ENCODE measurements at regions not wholly inside any gene's neighbourhood (a gene's known extent, or its start where the extent isn't known, plus 50 kb on each side); places are given as distances from the start of the nearest gene placed in this dataset.
"Not testable (repeated sequence)": the region's sequence is repeated elsewhere in the genome, so short reads cannot be mapped to it uniquely, and the experiment has no call there.

DNA sequence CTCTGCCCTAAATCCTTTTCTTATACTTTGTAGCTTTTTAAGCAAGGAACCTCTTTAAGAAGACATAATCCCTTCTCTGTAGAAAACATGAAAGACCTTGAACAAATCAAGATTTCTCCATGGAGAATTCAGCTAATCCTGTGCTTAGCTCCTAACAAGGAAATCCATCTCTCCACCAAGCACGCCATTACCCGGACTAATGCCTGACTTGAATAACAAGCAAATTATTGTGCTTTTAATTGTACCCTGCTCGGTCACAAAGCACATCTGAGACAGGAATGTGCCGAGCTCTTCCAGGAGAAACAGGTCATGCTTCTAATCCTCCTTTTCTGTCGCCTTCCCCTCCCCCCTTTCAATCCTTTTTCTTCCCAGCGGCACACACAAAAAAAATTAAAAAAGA, 141.3 kb downstream of the PSAT1 start:
- peak in 9 of 56 donors; percentile 3 to 42 (median 11) for DNase-seq

GRCh38 chr9:78438780-78439179, 141.9 kb downstream of the PSAT1 start:
- DNase-seq = no peak

- DNase-seq = peak; percentile 25 to 92 (median 74)
Observed at GRCh38 chr9:78439190-78439865, 142.4 kb downstream of the PSAT1 start.

- DNase-seq = peak in 2 of 56 donors; percentile 6 to 15
Observed at GRCh38 chr9:78439866-78440830, 143.2 kb downstream of the PSAT1 start.

DNA sequence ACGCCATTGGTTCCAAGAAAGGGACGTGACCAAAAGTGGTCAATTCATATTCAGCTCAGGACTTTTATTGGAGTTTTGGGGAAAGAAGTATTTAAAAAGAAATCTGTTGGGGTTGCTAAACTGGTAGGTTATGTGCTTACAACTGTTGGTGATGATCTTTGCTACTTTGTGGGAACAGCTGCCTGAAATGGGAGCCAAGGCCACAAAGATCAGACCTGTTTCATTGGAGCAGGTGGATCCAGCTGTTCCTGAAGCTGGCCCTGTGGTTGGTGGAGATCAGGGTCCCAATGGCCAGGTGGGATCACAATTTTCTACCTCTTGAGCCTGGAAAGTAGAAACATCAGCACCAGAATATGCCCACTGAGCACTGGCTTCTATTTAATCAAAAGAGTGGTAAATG, 144.5 kb downstream of the PSAT1 start:
- no peak for DNase-seq

DNA sequence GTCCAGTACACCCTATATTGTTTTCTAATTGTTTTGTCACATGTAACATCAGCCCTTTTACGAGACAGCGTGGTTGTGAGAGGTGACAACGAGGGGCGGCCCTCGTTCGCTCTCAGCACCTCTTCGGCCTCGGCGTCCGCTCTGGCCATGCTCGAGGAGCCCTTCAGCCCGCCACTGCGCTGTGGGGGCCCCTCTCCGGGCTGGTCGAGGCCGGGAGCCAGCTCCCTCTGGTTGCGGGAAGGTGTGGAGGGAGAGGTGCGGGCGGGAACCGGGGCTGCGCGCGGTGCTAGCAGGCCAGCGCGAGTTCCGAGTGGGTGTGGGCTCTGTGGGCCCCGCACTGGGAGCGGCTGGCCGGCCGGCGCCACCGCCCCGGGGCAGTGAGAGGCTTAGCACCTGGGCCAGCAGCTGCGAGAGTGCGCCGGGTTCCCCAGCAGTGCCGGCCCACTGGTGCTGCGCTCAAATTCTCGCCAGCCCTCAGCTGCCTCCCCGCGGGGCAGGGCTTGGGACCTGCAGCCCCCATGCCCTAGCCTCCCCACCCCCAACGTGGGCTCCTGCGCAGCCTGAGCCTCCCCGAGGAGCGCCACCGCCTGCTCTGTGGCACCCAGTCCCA, 145.0 kb downstream of the PSAT1 start:
- no peak for DNase-seq

DNA sequence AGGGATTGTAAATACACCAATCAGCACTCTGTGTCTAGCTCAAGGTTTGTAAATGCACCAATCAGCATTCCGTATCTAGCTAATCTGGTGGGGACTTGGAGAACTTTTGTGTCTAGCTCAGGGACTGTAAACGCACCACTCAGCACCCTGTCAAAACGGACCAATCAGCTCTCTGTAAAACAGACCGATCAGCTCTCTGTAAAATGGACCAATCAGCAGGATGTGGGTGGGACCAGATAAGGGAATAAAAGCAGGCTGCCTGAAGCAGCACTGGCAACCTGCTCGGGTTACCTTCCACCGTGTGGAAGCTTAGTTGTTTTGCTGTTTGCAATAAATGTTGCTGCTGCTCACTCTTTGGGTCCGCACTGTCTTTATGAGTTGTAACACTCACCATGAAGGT, 145.7 kb downstream of the PSAT1 start:
- not testable (repeated sequence) for DNase-seq

DNA sequence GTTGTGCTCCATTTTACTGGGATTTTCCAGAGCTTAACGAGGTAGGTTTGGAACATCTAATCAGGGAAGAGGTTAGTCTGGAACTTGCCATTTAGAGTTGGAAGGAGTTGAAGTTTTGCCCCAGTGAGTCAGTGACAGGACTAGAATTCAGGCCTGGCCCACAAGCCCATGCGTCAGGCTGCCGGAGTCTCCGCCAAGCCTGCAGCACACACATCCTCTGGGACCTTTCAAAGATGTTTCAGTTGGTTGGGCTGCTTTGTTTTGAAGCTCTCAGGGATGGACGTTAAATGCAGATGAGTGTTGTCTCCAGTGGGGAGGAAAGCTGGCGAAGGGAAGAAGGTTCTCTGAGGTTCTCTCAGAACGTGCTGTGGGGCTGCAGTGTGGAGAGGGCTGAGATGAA, 147.0 kb downstream of the PSAT1 start:
- DNase-seq = no peak

DNA sequence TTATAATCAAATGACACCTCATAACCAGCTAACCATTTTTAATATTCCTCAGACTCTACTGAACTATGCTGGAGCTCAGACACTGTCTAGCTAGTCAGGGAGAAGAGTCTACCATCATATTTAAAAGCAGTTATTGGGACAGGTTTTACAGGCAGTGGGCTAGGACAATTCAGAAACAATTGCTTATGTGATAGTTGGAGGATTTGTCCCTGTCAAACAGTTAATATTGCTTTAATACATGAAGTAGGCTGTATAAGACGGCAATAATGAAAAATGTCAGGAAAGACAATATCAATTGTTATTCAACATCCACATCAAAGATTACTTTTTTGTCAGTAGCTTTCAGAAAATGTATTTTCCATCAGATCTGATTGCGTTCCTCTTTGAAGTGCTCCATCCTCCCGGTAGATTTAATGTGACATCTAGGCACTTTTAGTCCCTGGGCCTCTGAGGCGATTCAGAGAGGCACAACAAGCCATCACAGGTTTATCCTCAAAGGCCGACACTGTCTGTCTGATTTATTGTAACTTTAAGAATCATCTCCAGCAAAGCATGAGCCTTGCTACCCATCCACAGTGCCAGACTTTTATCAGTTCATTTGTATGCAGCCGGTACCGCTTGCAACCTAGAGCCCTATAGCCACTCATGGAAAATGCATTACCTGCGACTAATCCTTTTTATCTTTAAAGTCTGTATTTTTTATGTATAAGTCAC, 152.2 kb downstream of the PSAT1 start:
- no peak for DNase-seq

GRCh38 chr9:78453450-78453849, 156.5 kb downstream of the PSAT1 start:
- no peak for DNase-seq

- DNase-seq = no peak
Observed at GRCh38 chr9:78462611-78463010, 165.7 kb downstream of the PSAT1 start.

- no peak for DNase-seq
Observed at GRCh38 chr9:78463750-78464149, 166.8 kb downstream of the PSAT1 start.

- DNase-seq = no peak
Observed at GRCh38 chr9:78468231-78468630, 171.3 kb downstream of the PSAT1 start.

DNA sequence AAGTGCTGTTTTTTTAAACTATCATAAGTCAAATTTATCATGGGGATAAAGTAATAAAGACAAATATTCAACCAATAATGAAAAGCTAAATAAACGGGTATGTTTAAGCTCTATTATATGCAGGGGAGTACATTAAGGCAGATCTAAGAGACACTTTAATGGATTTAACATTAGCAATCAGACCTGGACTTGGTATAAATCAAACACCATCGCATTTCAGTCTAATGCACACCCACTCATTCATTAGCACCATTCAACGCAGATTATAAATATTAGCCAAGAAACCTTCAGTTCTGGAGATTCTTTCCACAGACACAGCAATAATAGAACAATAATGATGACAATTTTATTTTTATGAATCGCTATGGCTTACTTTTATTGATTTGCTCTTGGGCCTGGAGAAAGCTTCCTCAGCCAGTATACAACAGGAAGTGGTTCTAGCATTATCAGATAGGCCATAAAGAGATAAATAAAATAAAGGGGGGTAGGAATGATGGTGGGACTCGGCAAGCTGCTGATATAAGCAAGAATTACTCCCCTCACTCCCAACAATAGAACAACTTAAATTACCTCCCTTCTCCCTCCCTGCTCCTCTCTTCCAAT, 172.2 kb downstream of the PSAT1 start:
- DNase-seq = no peak

DNA sequence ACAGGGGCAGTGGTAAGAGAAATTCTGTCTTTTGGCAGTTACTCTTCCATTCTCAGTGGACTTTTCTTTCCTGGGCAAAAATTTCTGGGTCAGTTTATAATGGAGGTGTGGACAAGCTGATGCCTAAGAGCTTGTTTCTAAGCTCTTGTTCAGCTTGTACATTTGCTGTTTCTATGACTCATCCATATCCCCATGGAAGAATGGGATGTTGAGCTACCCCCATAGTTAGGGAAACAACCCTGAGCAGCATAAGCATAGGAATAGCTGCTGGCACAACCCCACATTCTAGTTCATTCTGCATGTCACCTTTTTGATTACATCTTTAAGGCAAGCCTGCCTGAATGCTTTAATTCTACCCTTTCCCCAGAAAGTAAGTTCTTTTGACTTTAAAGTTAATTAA, 173.3 kb downstream of the PSAT1 start:
- no peak for DNase-seq

DNA sequence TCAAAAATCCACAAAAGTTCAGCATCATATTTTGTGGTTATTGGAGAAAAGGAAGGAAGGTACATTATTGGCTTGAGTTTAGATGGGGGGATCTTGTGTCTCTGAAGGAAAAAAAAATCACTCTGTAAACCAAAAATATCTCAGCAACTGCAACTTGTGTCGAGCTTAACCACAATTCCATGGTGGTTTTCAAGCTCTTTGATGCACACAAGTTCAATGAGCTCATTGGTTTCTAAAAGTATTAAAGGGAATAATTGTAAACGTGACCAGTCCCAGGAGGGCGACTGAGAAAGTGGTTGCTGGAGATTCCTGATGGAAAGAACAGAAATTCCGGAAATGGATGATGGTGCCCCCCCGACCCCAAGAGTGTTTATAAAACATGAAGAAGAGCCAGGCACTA, 173.8 kb downstream of the PSAT1 start:
- no peak for DNase-seq

DNA sequence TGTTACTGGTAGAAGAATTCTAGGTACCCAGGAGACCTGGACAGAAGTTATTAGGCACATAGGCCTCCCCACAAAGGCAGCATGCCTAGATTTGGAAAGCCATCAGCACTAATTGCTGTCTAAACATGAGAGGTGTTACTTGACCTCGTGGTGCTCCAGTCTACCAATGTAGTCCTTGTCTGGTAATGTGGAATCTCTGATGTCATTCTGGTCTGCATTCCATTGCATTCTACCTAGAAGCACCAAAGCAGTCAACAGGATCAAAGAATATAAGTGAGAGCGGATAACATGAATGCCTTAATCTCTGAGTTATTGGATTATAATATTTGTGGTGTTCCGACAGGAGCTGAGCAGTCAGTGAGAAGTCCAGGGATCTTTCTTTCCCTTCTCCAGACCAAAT, 175.2 kb downstream of the PSAT1 start:
- DNase-seq = no peak

GRCh38 chr9:78479441-78479840, 182.5 kb downstream of the PSAT1 start:
- no peak for DNase-seq

GRCh38 chr9:78486661-78487060, 189.7 kb downstream of the PSAT1 start:
- DNase-seq = no peak

- no peak for DNase-seq
Observed at GRCh38 chr9:78490231-78490630, 193.3 kb downstream of the PSAT1 start.

GRCh38 chr9:78491402-78491801, 194.5 kb downstream of the PSAT1 start:
- DNase-seq = no peak
